Dedifferentiated amniotic fluid mesenchymal stem cell (primary cell): ENCODE measurements at regions not wholly inside any gene's neighbourhood (a gene's known extent, or its start where the extent isn't known, plus 50 kb on each side); places are given as distances from the start of the nearest gene placed in this dataset.

Experiments
- DNase-seq: peaks from one replicate; pipeline ENCODE4 v3.0.0-alpha.2; 2016; ENCODE audit errors: extremely low spot score

- DNase-seq, result no peak
Measured at GRCh38 chr15:93167291-93167690, 78.3 kb upstream of the RGMA start.

- no peak for DNase-seq
Measured at GRCh38 chr15:93166675-93167074, 77.7 kb upstream of the RGMA start.

GRCh38 chr15:93165734-93166470 is 76.9 kb upstream of the RGMA start:
- no peak for DNase-seq

- DNase-seq, result no peak
Measured at GRCh38 chr15:93164409-93164808, 75.4 kb upstream of the RGMA start.

GRCh38 chr15:93162560-93162959 is 73.5 kb upstream of the RGMA start:
- no peak for DNase-seq

- no peak for DNase-seq
Measured at GRCh38 chr15:93159930-93160329, 70.9 kb upstream of the RGMA start.

GRCh38 chr15:93158097-93158900 is 69.3 kb upstream of the RGMA start:
- no peak for DNase-seq

- no peak for DNase-seq
Measured at GRCh38 chr15:93154666-93155065, 65.7 kb upstream of the RGMA start.

GRCh38 chr15:93152951-93153350 is 63.9 kb upstream of the RGMA start:
- no peak for DNase-seq

GRCh38 chr15:93152360-93152759 is 63.3 kb upstream of the RGMA start:
- DNase-seq, result no peak

GRCh38 chr15:93150910-93151881 is 62.2 kb upstream of the RGMA start:
- no peak for DNase-seq

- no peak for DNase-seq
Measured at GRCh38 chr15:93146601-93147000, 57.6 kb upstream of the RGMA start.

- no peak for DNase-seq
Measured at GRCh38 chr15:93146196-93146595, 57.2 kb upstream of the RGMA start.

- DNase-seq, result no peak
Measured at GRCh38 chr15:93144463-93145236, 55.6 kb upstream of the RGMA start.

GRCh38 chr15:93143186-93143585 is 54.2 kb upstream of the RGMA start:
- DNase-seq, result no peak

GRCh38 chr15:93141371-93141794 is 52.4 kb upstream of the RGMA start:
- DNase-seq, result no peak

- no peak for DNase-seq
Measured at GRCh38 chr15:93139436-93139835, 50.4 kb upstream of the RGMA start.

- no peak for DNase-seq
Measured at GRCh38 chr15:93138681-93139250, 49.8 kb upstream of the RGMA start.
